Hematopoietic multipotent progenitor cell treated with erythropoietin and hydrocortisone succinate and interleukin-3 and kit ligand, for 6 days (in vitro differentiated cells): ENCODE measurements at regions not wholly inside any gene's neighbourhood (a gene's known extent, or its start where the extent isn't known, plus 50 kb on each side); places are given as distances from the start of the nearest gene placed in this dataset.
A peak's percentile ranks its signal among the peaks of the same experiment; 100 is the strongest.
"Not testable (repeated sequence)": the region's sequence is repeated elsewhere in the genome, so short reads cannot be mapped to it uniquely, and the experiment has no call there.

ENCODE experiments used
- DNase-seq: peaks from one replicate; pipeline ENCODE4 v3.0.0-alpha.2; 2015

GRCh38 chrX:78603908-78604307, 55.2 kb downstream of the RTL3 start:
- DNase-seq: no peak

GRCh38 chrX:78595901-78596502, 63.1 kb downstream of the RTL3 start:
- peak; percentile 8 for DNase-seq

- no peak for DNase-seq
These were observed 65.4 kb downstream of the RTL3 start for GRCh38 chrX:78593701-78594100.

GRCh38 chrX:78592030-78592429, 67.1 kb downstream of the RTL3 start:
- no peak for DNase-seq

GRCh38 chrX:78574306-78574705, 84.8 kb downstream of the RTL3 start:
- DNase-seq: peak; percentile 29

GRCh38 chrX:78573630-78574029, 85.5 kb downstream of the RTL3 start:
- DNase-seq: peak; percentile 21

- no peak for DNase-seq
These were observed 87.3 kb downstream of the RTL3 start for GRCh38 chrX:78571849-78572248.

GRCh38 chrX:78555401-78555980, 103.6 kb downstream of the RTL3 start:
- peak; percentile 30 for DNase-seq

GRCh38 chrX:78552628-78553027, 106.5 kb downstream of the RTL3 start:
- not testable (repeated sequence) for DNase-seq

- no peak for DNase-seq
These were observed 111.1 kb downstream of the RTL3 start for GRCh38 chrX:78548012-78548411.

GRCh38 chrX:78545233-78545632, 113.9 kb downstream of the RTL3 start:
- DNase-seq: no peak

GRCh38 chrX:78543281-78543680, 115.8 kb downstream of the RTL3 start:
- DNase-seq: no peak

GRCh38 chrX:78540171-78540570, 119.0 kb downstream of the RTL3 start:
- no peak for DNase-seq

- no peak for DNase-seq
These were observed 124.9 kb downstream of the RTL3 start for GRCh38 chrX:78534221-78534620.

- DNase-seq: no peak
These were observed 126.8 kb downstream of the RTL3 start for GRCh38 chrX:78532363-78532762.

- DNase-seq: no peak
These were observed 131.3 kb downstream of the RTL3 start for GRCh38 chrX:78527818-78528217.

GRCh38 chrX:78527263-78527662, 131.9 kb downstream of the RTL3 start:
- DNase-seq: peak; percentile 2

GRCh38 chrX:78522601-78523000, 136.5 kb downstream of the RTL3 start:
- no peak for DNase-seq

- DNase-seq: no peak
These were observed 142.0 kb downstream of the RTL3 start for GRCh38 chrX:78517124-78517523.

- DNase-seq: peak; percentile 2
These were observed 144.3 kb downstream of the RTL3 start for GRCh38 chrX:78514852-78515251.

GRCh38 chrX:78513971-78514738, 145.0 kb downstream of the RTL3 start:
- DNase-seq: no peak

- no peak for DNase-seq
These were observed 152.9 kb downstream of the RTL3 start for GRCh38 chrX:78506248-78506647.

- DNase-seq: no peak
These were observed 162.6 kb downstream of the RTL3 start for GRCh38 chrX:78496483-78496882.

GRCh38 chrX:78493180-78493579, 165.8 kb upstream of the CYSLTR1 start:
- DNase-seq: no peak
